ENCODE measurements at regions not wholly inside any gene's neighbourhood (a gene's known extent, or its start where the extent isn't known, plus 50 kb on each side); places are given as distances from the start of the nearest gene placed in this dataset.

GRCh38 chr11:37574361-37574760 lies 976.3 kb upstream of the RAG2 start:
- no peak overlapping the region for H3K4me3 ChIP-seq
- intact Hi-C loops (cut with DNase I): no loop called here
- H3K9me3 ChIP-seq: peaks cover 0 to 13% (median 0%) of the 10 kb centered on the region in 11 donors
- no peaks in the 10 kb centered on the region for H3K27me3 ChIP-seq
- ATAC-seq (no peak), DNase-seq (no peak)
- H3K36me3 ChIP-seq: no peaks in the 10 kb centered on the region
- no peak overlapping the region for H3K27ac ChIP-seq
- no peak for TF ChIP-seq CTCF (IDR thresholded peaks at IDR 0.05)
- WGBS, 2 donors: 85 to 87% methylated on average over 1 of the region's 1 CpG
- H3K4me1 ChIP-seq: no peaks in the 10 kb centered on the region

- Histone ChIP-seq H3K27me3 (no peaks in the 10 kb centered on the region), H3K27ac (no peak overlapping the region), H3K4me3 (no peak overlapping the region), H3K4me1 (no peaks in the 10 kb centered on the region), H3K36me3 (no peaks in the 10 kb centered on the region), H3K9me3 (peaks cover 0 to 10% (median 0%) of the 10 kb centered on the region in 11 donors)
- TF ChIP-seq CTCF (IDR thresholded peaks at IDR 0.05): no peak
- intact Hi-C loops (cut with DNase I): no loop called here
- no peak for ATAC-seq
- no peak for DNase-seq
- WGBS, 2 donors: 54 to 63% methylated on average over 1 of the region's 1 CpG
Observed at GRCh38 chr11:37572491-37573171, 974.6 kb upstream of the RAG2 start.

- no peak overlapping the region for H3K4me3 ChIP-seq
- DNase-seq (no peak), ATAC-seq (no peak)
- no peak overlapping the region for H3K27ac ChIP-seq
- H3K9me3 ChIP-seq: peaks cover 0 to 8% (median 0%) of the 10 kb centered on the region in 11 donors
- 48 to 59% methylated on average over 2 of the region's 2 CpGs for WGBS, 2 donors
- no peaks in the 10 kb centered on the region for H3K27me3 ChIP-seq
- TF ChIP-seq CTCF (IDR thresholded peaks at IDR 0.05): no peak
- no peaks in the 10 kb centered on the region for H3K4me1 ChIP-seq
- H3K36me3 ChIP-seq: no peaks in the 10 kb centered on the region
- intact Hi-C loops (cut with DNase I): no loop called here
Observed at GRCh38 chr11:37571246-37571645, 973.2 kb upstream of the RAG2 start.

- intact Hi-C loops (cut with DNase I): no loop called here
- no peak for ATAC-seq
- no peak for TF ChIP-seq CTCF (IDR thresholded peaks at IDR 0.05)
- Histone ChIP-seq H3K27me3 (no peaks in the 10 kb centered on the region), H3K4me3 (no peak overlapping the region), H3K4me1 (no peaks in the 10 kb centered on the region), H3K27ac (no peak overlapping the region), H3K36me3 (no peaks in the 10 kb centered on the region), H3K9me3 (no peaks in the 10 kb centered on the region)
- DNase-seq: no peak
- WGBS, 2 donors: 70 to 77% methylated on average over 2 of the region's 2 CpGs
Observed at GRCh38 chr11:37560991-37561390, 963.0 kb upstream of the RAG2 start.

Data from heart right ventricle (tissue), 16 donors.